ENCODE measurements at regions not wholly inside any gene's neighbourhood (a gene's known extent, or its start where the extent isn't known, plus 50 kb on each side); places are given as distances from the start of the nearest gene placed in this dataset.
A peak's percentile ranks its signal among the peaks of the same experiment; 100 is the strongest.

DNA sequence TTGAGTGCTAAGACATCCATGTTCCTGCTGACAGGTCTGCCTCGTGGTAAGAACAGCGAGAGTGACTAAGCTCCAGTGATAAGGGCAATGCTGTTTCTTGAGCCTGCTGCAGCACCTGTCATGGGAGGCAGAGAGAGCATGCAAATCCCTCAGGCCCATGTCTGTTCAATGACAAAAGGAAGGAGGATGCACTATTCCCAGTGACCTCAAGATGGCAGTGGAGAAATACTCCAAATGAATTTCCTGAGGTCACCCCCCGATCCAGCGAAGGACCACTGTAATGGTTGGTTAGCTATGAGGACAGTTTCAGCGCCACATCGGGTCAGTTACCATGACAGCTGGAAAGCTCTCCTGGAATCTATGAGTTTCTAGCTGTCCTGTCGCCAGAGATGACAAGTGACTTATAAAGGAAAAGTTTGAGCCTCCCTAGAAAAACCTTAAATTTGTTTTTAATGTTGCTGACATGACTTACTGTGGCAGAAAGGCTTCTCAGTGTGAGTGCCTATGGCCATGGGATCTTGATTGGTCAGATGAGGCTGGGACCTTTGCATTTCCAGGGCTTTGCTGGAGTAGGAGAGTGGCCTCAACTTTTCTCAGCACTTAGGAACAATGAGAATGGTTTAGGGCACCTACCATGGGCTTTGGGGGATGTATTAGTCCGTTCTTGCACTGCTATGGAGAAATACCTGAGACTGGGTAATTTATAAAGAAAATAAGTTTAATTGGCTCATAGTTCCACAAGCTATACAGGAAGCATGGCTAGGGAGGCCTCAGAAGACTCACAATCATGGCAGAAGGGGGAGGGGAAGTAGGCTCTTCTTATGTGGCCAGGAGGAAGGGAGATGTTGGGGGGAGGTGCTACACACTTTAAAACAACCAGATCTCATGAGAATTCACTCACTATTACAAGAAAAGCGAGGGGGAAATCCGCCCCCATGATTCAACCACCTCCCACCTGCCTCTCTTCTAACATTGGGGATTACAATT lies 88.0 kb upstream of the TMEM260 start:
- peak in 4 of 5 donors; percentile 64 to 89 (median 84) for DNase-seq
- FAIRE-seq = no peak
- H3K9me3 ChIP-seq (ENCODE audit: control insufficient read depth in 2 of 3, insufficient read depth in 1 of 3, low read length in 3 of 3) = no peaks in the 10 kb centered on the region
- H3K27ac ChIP-seq (ENCODE audit: low read depth in 2 of 2, low read length in 2 of 2) = no peak overlapping the region
- TF ChIP-seq, protein P1, sequence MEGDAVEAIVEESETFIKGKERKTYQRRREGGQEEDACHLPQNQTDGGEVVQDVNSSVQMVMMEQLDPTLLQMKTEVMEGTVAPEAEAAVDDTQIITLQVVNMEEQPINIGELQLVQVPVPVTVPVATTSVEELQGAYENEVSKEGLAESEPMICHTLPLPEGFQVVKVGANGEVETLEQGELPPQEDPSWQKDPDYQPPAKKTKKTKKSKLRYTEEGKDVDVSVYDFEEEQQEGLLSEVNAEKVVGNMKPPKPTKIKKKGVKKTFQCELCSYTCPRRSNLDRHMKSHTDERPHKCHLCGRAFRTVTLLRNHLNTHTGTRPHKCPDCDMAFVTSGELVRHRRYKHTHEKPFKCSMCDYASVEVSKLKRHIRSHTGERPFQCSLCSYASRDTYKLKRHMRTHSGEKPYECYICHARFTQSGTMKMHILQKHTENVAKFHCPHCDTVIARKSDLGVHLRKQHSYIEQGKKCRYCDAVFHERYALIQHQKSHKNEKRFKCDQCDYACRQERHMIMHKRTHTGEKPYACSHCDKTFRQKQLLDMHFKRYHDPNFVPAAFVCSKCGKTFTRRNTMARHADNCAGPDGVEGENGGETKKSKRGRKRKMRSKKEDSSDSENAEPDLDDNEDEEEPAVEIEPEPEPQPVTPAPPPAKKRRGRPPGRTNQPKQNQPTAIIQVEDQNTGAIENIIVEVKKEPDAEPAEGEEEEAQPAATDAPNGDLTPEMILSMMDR (IDR thresholded peaks at IDR 0.05; ENCODE audit: borderline replicate concordance, extremely low read depth, insufficient read depth) = peak; percentile 62
- intact Hi-C loops (cut with DNase I) = no loop called here
- H3K27me3 ChIP-seq (ENCODE audit: control insufficient read depth, insufficient read depth, low read length) = no peaks in the 10 kb centered on the region
- H3K9ac ChIP-seq (ENCODE audit: low read length in 3 of 3) = no peak overlapping the region
- peaks cover 0 to 2% (median 0%) of the 10 kb centered on the region in 3 donors for H3K4me1 ChIP-seq (ENCODE audit: control insufficient read depth in 2 of 3, insufficient read depth in 2 of 3, low read depth in 1 of 3, low read length in 3 of 3)
- peak overlapping the region in 1 of 3 donors; percentile 21 for H3K4me3 ChIP-seq (ENCODE audit: low read length in 3 of 3)
- H3K36me3 ChIP-seq (ENCODE audit: control insufficient read depth in 2 of 3, insufficient read depth in 3 of 3, low read length in 3 of 3) = no peaks in the 10 kb centered on the region

DNA sequence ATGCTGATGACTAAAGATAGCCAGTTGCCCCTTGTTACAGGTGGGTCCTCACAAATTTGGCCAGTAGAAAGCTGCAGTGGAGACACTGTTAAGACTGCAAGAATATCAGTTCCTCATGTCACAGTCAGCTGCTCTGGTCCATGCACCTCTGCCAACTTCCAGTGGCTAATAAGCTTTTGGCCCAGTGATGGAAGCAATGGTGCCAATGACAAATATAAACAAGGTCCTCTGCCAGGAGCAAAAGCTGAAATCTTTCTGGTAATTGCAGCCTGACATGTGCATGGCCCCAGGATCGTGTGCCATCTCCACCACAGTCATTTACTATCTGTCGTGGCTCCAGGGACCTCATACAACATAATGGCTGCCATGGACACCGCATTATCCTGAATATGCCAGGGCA lies 85.4 kb upstream of the TMEM260 start:
- no peak for FAIRE-seq
- intact Hi-C loops (cut with DNase I) = no loop called here

DNA sequence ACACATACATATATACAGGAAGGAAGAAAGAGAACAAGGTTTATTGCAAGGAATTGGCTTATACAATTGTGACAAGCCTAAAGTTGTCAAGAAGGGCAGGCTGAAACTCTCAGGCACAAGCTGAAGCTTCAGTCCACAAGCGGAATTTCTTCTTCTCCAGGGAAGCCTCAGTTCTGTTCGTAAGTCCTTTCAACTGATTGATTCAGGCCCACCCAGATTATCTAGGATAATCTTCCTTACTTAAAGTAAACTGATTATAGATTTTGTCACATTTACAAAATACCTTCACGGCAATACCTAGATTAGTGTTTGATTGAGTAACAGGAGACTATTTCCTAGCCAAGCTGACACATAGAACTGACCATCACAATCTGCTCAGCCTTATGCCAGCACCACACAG lies 81.5 kb upstream of the TMEM260 start:
- Histone ChIP-seq H3K9ac (ENCODE audit: low read length in 3 of 3) (no peak overlapping the region), H3K4me3 (ENCODE audit: low read length in 3 of 3) (no peak overlapping the region), H3K27me3 (ENCODE audit: control insufficient read depth, insufficient read depth, low read length) (no peaks in the 10 kb centered on the region), H3K4me1 (ENCODE audit: control insufficient read depth in 2 of 3, insufficient read depth in 2 of 3, low read depth in 1 of 3, low read length in 3 of 3) (no peaks in the 10 kb centered on the region), H3K36me3 (ENCODE audit: control insufficient read depth in 2 of 3, insufficient read depth in 3 of 3, low read length in 3 of 3) (no peaks in the 10 kb centered on the region), H3K9me3 (ENCODE audit: control insufficient read depth in 2 of 3, insufficient read depth in 1 of 3, low read length in 3 of 3) (no peaks in the 10 kb centered on the region), H3K27ac (ENCODE audit: low read depth in 2 of 2, low read length in 2 of 2) (no peak overlapping the region)
- intact Hi-C loops (cut with DNase I) = no loop called here
- FAIRE-seq = no peak
- TF ChIP-seq, protein P1 (IDR thresholded peaks at IDR 0.05; ENCODE audit: borderline replicate concordance, extremely low read depth, insufficient read depth) = no peak
- DNase-seq = no peak

More for the DNA sequence above, 85.4 kb upstream of the TMEM260 start:
- Histone ChIP-seq H3K9ac (ENCODE audit: low read length in 3 of 3) (no peak overlapping the region), H3K4me3 (ENCODE audit: low read length in 3 of 3) (no peak overlapping the region), H3K27ac (ENCODE audit: low read depth in 2 of 2, low read length in 2 of 2) (no peak overlapping the region), H3K36me3 (ENCODE audit: control insufficient read depth in 2 of 3, insufficient read depth in 3 of 3, low read length in 3 of 3) (no peaks in the 10 kb centered on the region), H3K9me3 (ENCODE audit: control insufficient read depth in 2 of 3, insufficient read depth in 1 of 3, low read length in 3 of 3) (no peaks in the 10 kb centered on the region), H3K27me3 (ENCODE audit: control insufficient read depth, insufficient read depth, low read length) (no peaks in the 10 kb centered on the region), H3K4me1 (ENCODE audit: control insufficient read depth in 2 of 3, insufficient read depth in 2 of 3, low read depth in 1 of 3, low read length in 3 of 3) (peaks cover 0 to 2% (median 0%) of the 10 kb centered on the region in 3 donors)
- no peak for DNase-seq
- TF ChIP-seq, protein P1 (IDR thresholded peaks at IDR 0.05; ENCODE audit: borderline replicate concordance, extremely low read depth, insufficient read depth) = no peak
